ENCODE measurements at regions not wholly inside any gene's neighbourhood (a gene's known extent, or its start where the extent isn't known, plus 50 kb on each side); places are given as distances from the start of the nearest gene placed in this dataset.

GRCh38 chr12:114253976-114254778 lies 151.8 kb downstream of the TBX5 start:
- DNase-seq (ENCODE audit: low spot score), result no peak

DNA sequence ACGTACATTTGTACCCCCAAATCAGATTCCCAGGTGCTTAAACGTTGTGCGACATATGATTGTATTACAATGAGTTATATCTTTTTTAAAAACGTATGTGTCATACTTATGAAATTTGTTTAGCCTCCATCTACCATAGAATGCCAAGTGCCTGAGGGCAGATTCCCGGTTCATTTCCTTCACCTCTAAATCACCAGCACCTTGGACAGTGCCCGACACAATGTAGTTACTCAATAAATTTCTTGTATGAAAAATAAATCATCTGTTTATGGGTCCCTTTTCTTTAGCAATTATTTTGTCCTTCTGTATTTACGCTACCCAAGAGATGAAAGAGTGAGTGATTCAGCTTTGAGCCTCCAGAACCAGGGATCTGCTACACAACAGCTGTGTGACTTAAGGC lies 157.4 kb downstream of the TBX5 start:
- no peak for DNase-seq (ENCODE audit: low spot score)

DNA sequence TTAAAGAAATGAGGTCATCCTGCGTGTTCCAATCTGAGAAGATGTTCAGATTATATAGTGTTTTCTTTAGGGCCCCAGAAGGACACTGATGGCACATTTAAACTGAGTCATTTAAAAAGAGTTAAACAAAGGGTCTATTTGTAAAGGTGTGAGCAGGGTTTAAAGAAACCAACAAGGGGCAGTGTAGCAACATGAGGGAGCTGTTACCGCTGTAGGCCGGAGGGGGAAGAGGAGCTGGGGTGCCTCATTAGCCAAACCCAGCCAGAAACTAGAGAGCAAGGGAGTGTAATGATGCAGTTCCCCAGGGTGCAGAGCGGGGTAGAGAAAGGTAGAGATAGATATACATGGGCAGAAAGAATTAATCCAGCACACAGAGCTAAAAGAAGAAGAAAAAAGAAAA lies 160.4 kb downstream of the TBX5 start:
- no peak for DNase-seq (ENCODE audit: low spot score)

DNA sequence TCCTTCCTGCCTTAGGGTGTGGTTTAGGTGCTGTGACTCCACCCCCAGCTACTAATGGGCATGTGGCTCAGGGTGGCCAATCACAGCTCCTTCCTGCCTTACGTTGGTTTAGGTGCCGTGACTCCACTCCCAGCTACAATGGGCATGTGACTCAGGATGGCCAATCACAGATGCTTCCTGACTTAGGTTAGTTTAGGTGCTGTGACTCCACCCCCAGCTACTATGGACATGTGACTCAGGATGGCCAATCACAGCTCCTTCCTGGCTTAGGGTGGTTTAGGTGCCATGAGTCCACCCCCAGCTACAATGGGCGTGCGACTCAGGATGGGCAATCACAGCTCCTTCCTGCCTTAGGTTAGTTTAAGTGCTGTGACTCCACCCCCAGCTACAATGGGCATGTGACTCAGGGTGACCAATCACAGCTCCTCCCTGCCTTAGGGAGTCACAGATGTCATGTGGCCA lies 163.9 kb downstream of the TBX5 start:
- no peak for DNase-seq (ENCODE audit: low spot score)

DNA sequence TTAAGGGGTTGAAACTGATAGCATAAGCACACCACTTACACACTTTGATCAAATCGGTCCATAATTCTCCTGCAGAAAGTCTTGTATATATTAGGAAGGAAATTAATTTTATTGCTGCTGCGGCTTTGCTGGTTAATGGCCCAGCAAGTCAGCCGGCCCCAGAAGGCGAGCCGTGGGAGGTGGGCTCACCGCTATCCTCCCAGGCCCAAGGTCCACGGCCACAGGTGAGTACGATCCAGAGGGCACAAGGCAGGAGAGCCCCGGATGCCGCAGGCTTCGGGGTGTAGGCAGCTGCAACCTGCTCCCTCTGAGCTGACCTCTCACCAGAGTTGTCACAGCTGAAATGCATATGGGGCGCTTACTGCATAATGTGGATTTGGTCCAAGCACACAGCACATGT lies 165.7 kb downstream of the TBX5 start:
- DNase-seq (ENCODE audit: low spot score), result no peak

GRCh38 chr12:114238808-114239207 lies 167.1 kb downstream of the TBX5 start:
- no peak for DNase-seq (ENCODE audit: low spot score)

DNA sequence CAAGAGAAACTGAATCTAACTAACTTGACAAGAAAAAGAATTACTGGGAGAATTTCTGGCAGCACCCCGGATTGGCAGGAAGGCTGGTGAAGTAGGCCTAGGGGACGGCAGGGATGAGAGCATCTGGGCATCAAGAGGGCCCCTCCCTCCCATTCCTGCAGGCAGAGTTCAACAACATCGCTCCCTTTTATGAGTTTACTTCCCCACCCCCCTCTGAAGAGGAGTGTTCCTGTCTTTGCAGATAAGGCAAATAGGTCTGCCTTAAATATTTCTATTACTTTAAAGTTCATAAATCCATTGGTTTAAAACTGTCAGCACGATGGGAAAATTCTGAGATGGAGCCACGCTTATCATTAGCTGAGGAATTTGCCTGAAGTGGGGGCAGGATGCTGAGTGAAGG lies 168.7 kb downstream of the TBX5 start:
- DNase-seq (ENCODE audit: low spot score), result no peak

- DNase-seq (ENCODE audit: low spot score), result no peak
Measured at GRCh38 chr12:114232187-114232586, 173.8 kb downstream of the TBX5 start.

DNA sequence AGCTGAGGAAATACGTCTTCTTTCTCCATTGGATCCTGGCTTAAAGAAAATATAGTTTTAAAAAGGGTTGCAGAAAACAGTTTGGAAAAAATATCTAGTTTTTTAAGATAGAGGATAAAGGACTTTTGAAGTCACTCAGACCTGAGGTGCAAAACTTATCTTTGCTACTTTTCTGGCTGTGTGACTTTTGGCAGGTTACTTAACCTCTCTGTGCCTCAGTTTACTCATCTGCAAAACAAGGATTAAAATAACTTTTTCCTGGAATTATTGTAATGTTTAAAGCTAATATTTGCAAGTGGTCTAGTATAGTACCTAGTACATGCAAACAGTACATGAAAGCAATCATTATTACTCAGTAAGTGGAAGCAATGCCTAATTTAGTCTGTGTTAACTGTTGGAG lies 176.8 kb downstream of the TBX5 start:
- no peak for DNase-seq (ENCODE audit: low spot score)

DNA sequence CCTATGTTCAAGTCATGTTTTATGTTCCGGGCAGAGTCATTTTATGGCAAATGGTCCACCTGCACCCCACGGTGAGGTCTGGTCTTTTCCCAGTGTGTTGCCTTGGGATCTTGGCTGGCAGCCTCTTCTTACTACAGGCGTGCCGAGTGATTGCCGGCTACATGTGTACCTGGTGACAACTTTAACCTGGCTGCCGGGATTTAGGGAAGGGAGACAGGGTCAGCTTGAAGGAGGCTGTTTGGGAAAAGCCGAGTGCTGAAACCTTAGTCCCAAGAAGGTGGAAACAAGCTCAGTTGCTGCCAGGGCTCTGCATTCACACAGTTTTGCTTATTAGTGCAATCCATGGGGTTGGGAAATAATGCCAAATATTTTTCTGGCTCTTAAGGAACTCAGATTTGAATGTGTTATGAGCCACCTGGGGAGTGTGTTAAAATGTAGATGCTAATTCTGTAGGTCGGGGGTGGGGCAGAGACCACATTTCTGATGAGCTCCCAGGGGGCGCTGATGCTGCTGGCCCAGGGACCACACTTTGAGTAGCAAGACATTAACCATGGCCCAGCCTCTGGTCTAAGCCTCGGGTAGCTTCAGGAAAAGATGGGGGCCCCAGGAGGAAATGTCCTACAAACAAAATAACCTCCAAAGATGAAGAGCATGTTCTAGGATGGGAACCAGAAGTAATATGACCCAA lies 179.6 kb downstream of the TBX5 start:
- DNase-seq (ENCODE audit: low spot score), result no peak

DNA sequence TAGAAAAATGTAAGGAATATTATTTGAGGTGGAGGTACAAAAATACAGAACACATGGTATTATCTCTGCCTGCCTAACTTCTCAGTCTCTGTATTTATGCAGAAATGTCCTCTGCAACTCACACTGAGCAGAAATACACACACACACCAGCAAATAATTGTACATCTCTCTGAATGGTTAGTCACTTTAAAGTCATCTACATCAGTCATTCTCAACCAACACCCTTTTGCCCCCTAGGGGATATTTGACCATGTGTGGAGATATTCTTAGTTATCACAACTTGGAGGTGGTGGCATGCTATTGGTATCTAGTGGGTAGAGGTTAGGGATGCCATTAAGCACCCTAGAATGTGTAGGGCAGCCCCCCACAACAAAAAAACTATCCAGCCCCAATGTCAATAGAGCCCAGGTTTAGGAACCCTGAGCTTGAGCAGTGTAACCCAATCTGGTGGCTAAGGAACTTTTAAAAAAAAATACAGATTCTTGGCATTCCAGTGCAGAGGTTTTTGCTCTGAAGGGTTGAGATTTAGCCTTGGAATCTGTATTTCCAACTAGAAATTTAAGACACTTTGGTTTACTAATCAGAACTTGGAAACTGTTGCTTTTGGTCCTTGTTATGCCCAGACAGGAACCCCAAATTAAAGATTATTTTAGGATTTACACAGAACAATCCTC lies 183.8 kb downstream of the TBX5 start:
- no peak for DNase-seq (ENCODE audit: low spot score)

- no peak for DNase-seq (ENCODE audit: low spot score)
Measured at GRCh38 chr12:114221136-114221833, 184.7 kb downstream of the TBX5 start.

GRCh38 chr12:114220311-114220710 lies 185.6 kb downstream of the TBX5 start:
- no peak for DNase-seq (ENCODE audit: low spot score)

DNA sequence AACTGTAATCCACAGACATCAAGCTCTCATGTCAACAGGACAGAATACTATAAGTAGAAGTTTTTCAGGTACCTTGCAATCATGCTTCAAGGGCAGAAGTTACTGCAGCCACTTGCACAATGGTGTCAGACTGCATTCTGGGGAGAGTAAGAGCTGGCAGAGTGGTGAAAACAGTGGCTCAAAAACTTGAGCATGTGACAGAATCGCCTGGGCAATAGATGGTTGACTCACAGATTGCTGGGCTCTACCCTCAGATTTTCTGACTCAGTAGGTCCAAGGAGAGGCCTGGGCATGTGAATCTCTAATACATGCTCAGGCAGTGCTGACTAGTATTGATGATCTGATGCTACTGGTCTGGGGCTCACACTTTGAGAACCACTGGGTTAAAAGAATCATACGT lies 187.8 kb downstream of the TBX5 start:
- no peak for DNase-seq (ENCODE audit: low spot score)

DNA sequence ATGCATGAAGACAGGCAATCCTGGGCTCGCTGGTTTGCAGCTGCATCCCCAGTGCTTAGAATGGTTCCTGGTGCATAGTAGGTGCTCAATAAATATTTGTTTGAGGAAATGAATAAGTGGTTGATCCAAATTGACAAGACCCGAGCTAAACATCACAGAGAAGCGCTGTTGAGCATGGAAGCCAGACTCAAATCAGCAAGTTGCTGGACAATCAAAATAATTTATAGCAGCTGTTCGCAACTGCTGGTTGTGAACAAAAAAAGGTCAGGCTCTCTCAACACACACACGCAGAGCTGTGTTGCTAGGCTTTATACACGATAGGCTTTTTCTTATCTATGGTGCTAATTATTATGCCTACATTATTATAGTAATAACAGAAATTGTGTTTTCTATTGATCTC lies 190.2 kb downstream of the TBX5 start:
- no peak for DNase-seq (ENCODE audit: low spot score)

DNA sequence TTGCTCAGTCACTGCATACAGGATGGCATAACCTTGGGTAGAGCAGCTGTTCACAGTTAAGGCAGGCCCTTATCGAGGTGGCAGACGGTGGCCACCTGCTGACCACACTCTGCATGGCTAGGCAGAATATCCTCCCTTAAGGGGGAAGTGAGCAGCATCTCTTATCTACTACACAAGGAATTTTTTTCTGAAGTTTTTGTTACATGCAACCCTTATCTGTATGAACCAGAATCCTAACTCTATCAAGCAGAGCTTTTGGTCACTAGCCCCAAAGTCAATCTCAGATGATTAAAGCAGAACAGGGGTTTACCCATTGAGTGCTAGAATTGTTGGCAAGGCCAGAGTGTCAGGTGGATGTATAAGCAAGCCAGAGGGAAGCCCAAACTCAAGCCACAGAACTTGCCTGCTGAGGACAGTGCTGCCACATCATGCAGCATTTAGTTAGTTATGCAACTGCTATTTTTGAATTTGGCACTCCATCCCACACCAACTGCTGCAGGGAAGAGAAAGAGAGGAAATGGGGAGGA lies 192.8 kb downstream of the TBX5 start:
- peak; percentile 10 for DNase-seq (ENCODE audit: low spot score)

- no peak for DNase-seq (ENCODE audit: low spot score)
Measured at GRCh38 chr12:114209861-114210260, 196.1 kb downstream of the TBX5 start.

GRCh38 chr12:114206525-114206924 lies 199.4 kb downstream of the TBX5 start:
- no peak for DNase-seq (ENCODE audit: low spot score)

- no peak for DNase-seq (ENCODE audit: low spot score)
Measured at GRCh38 chr12:114201794-114202193, 204.2 kb downstream of the TBX5 start.

DNA sequence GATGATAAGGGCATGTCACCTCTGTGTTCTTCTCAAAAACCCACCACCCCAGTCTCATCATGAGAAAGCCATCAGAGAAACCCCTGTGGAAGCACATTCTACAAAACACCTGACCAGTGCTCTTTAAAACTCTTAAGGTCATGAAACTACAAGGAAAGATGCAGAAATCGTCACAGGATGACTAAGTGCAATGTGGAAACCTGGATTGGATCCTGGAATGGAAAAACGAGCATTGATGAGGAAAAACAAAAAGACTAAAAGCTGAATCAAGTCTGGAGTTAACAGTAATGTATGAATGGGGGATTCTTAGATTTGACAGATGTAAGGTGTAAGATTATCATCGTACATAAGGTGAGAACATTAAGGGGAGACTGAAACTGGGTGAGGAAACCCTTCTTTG lies 211.0 kb downstream of the TBX5 start:
- no peak for DNase-seq (ENCODE audit: low spot score)

GRCh38 chr12:114194066-114194465 lies 211.9 kb downstream of the TBX5 start:
- no peak for DNase-seq (ENCODE audit: low spot score)

DNA sequence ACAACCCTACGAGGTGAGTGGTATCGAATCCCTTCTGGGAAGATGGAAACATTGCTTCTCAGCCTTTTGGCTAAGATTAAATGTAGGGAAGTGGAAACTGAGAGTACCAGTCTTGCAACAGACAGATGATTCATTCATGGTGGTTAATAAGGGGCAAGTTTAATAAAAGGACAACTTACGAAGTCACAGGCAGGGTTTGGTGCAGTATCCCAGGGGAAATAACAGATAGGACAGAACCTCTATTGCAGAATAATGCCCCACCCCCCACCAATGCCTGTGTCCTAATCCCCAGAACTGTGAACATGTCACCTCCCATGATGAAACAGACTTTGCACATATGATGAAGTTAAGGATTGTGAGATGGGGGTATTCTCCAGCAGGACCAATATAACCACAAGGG lies 212.5 kb downstream of the TBX5 start:
- DNase-seq (ENCODE audit: low spot score), result no peak

Data from globus pallidus (tissue), 1 donor.